Thyroid gland (tissue), 4 donors: ENCODE measurements at regions not wholly inside any gene's neighbourhood (a gene's known extent, or its start where the extent isn't known, plus 50 kb on each side); places are given as distances from the start of the nearest gene placed in this dataset.

ENCODE experiments used
- DNase-seq, 2 donors: peaks; one replicate each; pipeline ENCODE4 v3.0.0-alpha.2; 2019
- H3K27ac ChIP-seq, 3 donors: fragments of 200-600 bp; sonication (generic); 1 replicate in 2 of 3; 2 replicates in 1 of 3; pipeline ENCODE4 v1.5.1; 2016 to 2019; ENCODE audit warnings: mild to moderate bottlenecking in 1 of 3, moderate library complexity in 1 of 3
- H3K27me3 ChIP-seq: fragments of 200-600 bp; sonication (generic); one replicate; pipeline ENCODE4 v1.5.1; 2019
- H3K36me3 ChIP-seq, 2 donors: fragments of 200-600 bp; sonication (generic); one replicate each; pipeline ENCODE4 v1.5.1; 2016 to 2019
- H3K4me1 ChIP-seq, 2 donors: fragments of 200-600 bp; sonication (generic); one replicate each; pipeline ENCODE4 v1.5.1; 2017 to 2019
- H3K4me3 ChIP-seq, 3 donors: fragments of 200-600 bp; sonication (generic); replicated peaks in 1 of 3; 1 replicate in 2 of 3; 2 replicates in 1 of 3; pipeline ENCODE4 v1.5.1; 2016; ENCODE audit warnings: mild to moderate bottlenecking in 1 of 3
- H3K9me3 ChIP-seq: fragments of 200-600 bp; sonication (generic); one replicate; pipeline ENCODE4 v1.5.1; 2017
- POLR2A ChIP-seq, 2 donors: fragments of 450-650 bp; IDR thresholded peaks; one replicate each; pipeline ENCODE4 v1.6.1; 2017; ENCODE audit warnings: antibody characterized with exemption in 2 of 2, mild to moderate bottlenecking in 2 of 2, moderate library complexity in 1 of 2
- WGBS, 2 donors: methylation state at CpG; one replicate each; pipeline ENCODE4 v1.1.5; 2017; 5-methylcytosine and 5-hydroxymethylcytosine counted together
- intact Hi-C: fragments of 100-400 bp; cut with DNase I; formaldehyde crosslinking; loops from one replicate; pipeline ENCODE4 v1.15.1; 2023
- TF ChIP-seq, protein P1 (sequence below), 6 experiments: fragments of 200-600 bp in 3 of 6; fragments of 450-650 bp in 3 of 6; sonication (generic) in 3 of 6; IDR thresholded peaks; one replicate each; pipeline ENCODE4 v1.5.1; 2016 to 2019; ENCODE audit warnings: antibody characterized with exemption in 6 of 6, mild to moderate bottlenecking in 2 of 6, inconsistent platforms in 1 of 6, moderate library complexity in 1 of 6

- intact Hi-C loops = no loop called here
- DNase-seq = no peak
- no peaks in the 10 kb centered on the region for H3K36me3 ChIP-seq
- H3K4me3 ChIP-seq = no peak overlapping the region
- H3K27ac ChIP-seq = no peak overlapping the region
- peaks cover 3 to 4% of the 10 kb centered on the region in 2 donors for H3K4me1 ChIP-seq
- TF ChIP-seq, protein P1, sequence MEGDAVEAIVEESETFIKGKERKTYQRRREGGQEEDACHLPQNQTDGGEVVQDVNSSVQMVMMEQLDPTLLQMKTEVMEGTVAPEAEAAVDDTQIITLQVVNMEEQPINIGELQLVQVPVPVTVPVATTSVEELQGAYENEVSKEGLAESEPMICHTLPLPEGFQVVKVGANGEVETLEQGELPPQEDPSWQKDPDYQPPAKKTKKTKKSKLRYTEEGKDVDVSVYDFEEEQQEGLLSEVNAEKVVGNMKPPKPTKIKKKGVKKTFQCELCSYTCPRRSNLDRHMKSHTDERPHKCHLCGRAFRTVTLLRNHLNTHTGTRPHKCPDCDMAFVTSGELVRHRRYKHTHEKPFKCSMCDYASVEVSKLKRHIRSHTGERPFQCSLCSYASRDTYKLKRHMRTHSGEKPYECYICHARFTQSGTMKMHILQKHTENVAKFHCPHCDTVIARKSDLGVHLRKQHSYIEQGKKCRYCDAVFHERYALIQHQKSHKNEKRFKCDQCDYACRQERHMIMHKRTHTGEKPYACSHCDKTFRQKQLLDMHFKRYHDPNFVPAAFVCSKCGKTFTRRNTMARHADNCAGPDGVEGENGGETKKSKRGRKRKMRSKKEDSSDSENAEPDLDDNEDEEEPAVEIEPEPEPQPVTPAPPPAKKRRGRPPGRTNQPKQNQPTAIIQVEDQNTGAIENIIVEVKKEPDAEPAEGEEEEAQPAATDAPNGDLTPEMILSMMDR (IDR thresholded peaks at IDR 0.05) = no peak
- TF ChIP-seq POLR2A (IDR thresholded peaks at IDR 0.05) = no peak
- no peaks in the 10 kb centered on the region for H3K9me3 ChIP-seq
- no peaks in the 10 kb centered on the region for H3K27me3 ChIP-seq
- 71 to 77% methylated on average over 13 of the region's 13 CpGs for WGBS, 2 donors
Observed at GRCh38 chr3:43181202-43181821, 75.4 kb upstream of the POMGNT2 start.

DNA sequence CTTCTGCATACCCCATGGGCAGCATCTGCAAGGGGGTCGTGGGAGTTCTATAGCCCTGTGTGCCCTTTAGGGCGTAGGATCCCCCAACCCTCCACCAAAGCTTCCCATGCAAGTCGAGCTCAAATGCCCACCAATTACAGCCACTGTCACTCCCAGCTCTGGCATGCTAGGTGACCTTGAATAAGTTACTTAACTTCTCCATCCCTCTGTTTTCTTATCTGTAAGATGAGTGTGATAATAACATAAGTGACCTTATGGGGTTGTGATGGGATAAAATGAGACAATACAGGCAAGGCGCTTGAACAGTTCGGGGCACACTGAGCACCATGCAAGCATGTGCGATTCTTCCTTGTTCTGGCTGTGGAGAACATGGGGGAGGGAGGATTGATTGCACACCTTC, 74.8 kb upstream of the POMGNT2 start:
- Histone ChIP-seq H3K4me3 (no peak overlapping the region), H3K27me3 (no peaks in the 10 kb centered on the region), H3K27ac (no peak overlapping the region), H3K36me3 (no peaks in the 10 kb centered on the region), H3K9me3 (no peaks in the 10 kb centered on the region), H3K4me1 (peaks cover 3 to 4% of the 10 kb centered on the region in 2 donors)
- no peak for TF ChIP-seq POLR2A (IDR thresholded peaks at IDR 0.05)
- TF ChIP-seq, protein P1 (IDR thresholded peaks at IDR 0.05) = no peak
- no peak for DNase-seq
- intact Hi-C loops = no loop called here
- 88 to 90% methylated on average over 4 to 6 of the region's 6 CpGs for WGBS, 2 donors

- no peaks in the 10 kb centered on the region for H3K9me3 ChIP-seq
- WGBS, 2 donors = 53 to 75% methylated on average over 4 of the region's 4 CpGs
- H3K4me1 ChIP-seq = peaks cover 3 to 4% of the 10 kb centered on the region in 2 donors
- H3K27me3 ChIP-seq = no peaks in the 10 kb centered on the region
- peak overlapping the region in 1 of 3 donors; percentile 38 for H3K27ac ChIP-seq
- intact Hi-C loops = no loop called here
- H3K36me3 ChIP-seq = no peaks in the 10 kb centered on the region
- no peak for DNase-seq
- no peak for TF ChIP-seq POLR2A (IDR thresholded peaks at IDR 0.05)
- TF ChIP-seq, protein P1 (IDR thresholded peaks at IDR 0.05) = no peak
- no peak overlapping the region for H3K4me3 ChIP-seq
Observed at GRCh38 chr3:43180027-43180426, 74.1 kb upstream of the POMGNT2 start.

DNA sequence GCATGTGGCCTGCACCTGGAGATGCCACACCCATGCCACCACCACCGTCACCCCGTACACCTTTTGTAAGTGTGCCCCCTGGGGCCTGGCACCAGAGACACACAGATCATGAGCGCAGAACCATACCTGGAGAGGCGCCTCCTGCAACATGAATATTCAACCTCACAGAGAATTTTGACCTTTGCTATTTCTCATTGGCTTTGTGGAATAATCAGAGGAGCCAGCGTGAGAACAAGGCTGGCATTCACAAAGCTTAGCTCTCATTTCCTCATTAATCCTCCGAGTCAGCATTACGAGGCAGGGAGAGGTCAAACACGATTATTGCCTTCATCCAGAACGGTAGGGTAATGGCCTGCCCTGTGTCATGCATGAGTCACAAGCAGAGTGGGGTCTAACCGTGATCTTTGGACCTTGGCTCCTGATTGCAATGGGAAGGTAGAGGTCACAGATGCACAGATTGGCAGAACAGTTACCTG, 73.0 kb upstream of the POMGNT2 start:
- H3K27me3 ChIP-seq = no peaks in the 10 kb centered on the region
- TF ChIP-seq POLR2A (IDR thresholded peaks at IDR 0.05) = no peak
- TF ChIP-seq, protein P1 (IDR thresholded peaks at IDR 0.05) = no peak
- no peaks in the 10 kb centered on the region for H3K36me3 ChIP-seq
- no peak overlapping the region for H3K4me3 ChIP-seq
- intact Hi-C loops = no loop called here
- peaks cover 3 to 4% of the 10 kb centered on the region in 2 donors for H3K4me1 ChIP-seq
- no peaks in the 10 kb centered on the region for H3K9me3 ChIP-seq
- WGBS, 2 donors = 88 to 89% methylated on average over 10 of the region's 10 CpGs
- DNase-seq = no peak
- no peak overlapping the region for H3K27ac ChIP-seq

GRCh38 chr3:43177085-43177484, 71.2 kb upstream of the POMGNT2 start:
- intact Hi-C loops = no loop called here
- Histone ChIP-seq H3K9me3 (no peaks in the 10 kb centered on the region), H3K27me3 (no peaks in the 10 kb centered on the region), H3K4me1 (peaks cover 0 to 4% of the 10 kb centered on the region in 2 donors), H3K4me3 (no peak overlapping the region), H3K36me3 (no peaks in the 10 kb centered on the region), H3K27ac (no peak overlapping the region)
- 92 to 93% methylated on average over 5 of the region's 5 CpGs for WGBS, 2 donors
- no peak for TF ChIP-seq POLR2A (IDR thresholded peaks at IDR 0.05)
- DNase-seq = no peak
